ENCODE measurements at regions not wholly inside any gene's neighbourhood (a gene's known extent, or its start where the extent isn't known, plus 50 kb on each side); places are given as distances from the start of the nearest gene placed in this dataset.

DNA sequence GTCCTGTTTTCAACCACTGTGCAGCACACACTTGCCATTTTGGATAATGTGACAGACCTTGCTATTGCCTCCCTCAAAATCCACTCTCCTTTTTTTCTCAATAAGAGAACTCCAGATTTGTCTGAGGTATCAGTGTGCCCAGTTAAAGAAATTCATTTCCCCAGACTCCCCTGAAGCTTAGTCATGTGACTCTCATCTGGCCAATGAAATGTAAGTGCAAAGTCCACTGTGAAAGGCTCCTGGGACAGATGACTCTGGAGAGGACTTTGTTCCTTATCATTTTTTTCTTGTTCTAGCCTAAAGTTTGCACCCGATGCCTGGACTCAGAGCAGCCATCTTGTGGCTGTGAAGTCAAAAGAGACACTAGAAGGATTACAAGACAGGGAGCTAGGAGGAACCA is 268.6 kb upstream of the LRTM1 start:
- intact Hi-C loops (cut with DNase I), result no loop called here
- DNase-seq (no peak), ATAC-seq (no peak)

DNA sequence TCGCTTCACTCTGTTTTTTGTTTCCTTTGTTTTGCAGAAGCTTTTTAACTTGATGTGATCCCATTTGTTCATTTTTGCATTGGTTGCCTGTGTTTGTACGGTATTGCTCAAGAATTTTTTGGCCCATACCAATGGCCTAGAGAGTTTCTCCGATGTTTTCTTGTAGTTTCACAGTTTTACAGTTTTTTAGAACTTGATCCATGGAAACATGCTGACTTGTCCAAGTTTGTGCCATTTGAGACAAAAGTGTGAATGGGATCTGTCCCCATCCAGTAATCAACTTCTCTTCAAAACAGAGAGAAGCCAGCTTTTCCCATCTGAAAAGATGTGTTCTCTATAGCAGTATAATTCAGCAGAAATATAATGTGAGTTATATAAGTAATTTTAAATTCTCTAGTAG is 266.5 kb upstream of the LRTM1 start:
- DNase-seq (no peak), ATAC-seq (no peak)
- intact Hi-C loops (cut with DNase I), result no loop called here

DNA sequence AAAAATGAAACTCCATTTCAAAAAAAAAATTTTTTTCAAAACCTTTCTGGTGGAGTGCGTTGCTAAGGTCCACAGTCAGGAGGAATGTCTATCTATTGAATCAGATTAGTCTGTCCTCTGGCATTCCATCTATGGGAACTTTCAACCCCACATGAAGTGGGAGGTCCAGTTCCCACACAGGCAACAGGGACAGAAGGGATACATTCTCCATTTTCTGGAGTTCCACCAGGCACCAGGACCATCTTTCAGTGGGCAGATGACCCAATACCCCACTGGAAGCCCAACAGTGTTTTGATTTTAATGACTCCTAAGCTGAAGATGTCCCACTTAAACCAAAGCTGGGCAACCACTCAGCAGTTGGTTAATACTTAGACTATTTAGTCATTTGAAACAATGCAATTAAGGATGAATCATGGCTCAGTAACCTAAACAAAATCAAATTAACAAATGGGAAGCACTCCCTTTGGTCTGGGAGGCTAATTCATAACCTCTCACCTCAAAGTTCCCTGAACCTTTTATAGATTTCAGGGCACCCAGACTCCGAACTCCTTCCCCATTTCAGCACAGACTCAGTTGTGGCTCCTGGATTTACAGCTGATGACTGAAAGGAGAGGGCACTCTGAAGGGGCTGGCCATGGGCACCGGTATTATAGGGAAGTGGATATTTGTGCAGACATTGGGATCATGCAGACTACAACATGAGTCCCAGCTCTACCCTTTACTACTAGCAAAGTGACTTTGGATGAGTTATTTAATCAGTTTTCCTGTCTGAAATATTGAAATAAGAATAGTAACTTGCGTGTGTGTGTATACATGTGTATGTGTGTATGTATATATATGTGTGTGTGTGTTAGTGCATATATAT is 264.3 kb upstream of the LRTM1 start:
- intact Hi-C loops (cut with DNase I), result no loop called here
- ATAC-seq, result no peak
- no peak for DNase-seq

DNA sequence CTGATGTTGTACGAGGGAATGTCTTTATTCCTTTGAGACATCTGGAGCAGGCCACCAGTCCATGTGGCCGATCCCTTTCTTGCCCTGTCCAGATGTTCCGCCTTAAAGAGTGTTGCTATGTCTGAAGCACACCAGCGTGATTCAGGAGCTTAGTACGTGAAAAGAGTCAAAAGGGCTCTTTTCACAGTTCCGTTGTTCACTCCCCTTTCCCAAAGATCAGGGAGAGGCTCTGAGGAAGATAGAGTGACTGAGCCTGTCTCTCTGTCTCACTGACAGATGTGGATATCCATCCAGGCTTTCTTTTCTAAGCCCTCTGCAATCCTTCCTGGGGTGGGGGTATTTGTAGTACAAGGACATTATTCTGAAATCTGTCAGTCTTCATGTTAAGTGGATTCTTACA is 262.5 kb upstream of the LRTM1 start:
- ATAC-seq (no peak), DNase-seq (no peak)
- intact Hi-C loops (cut with DNase I), result no loop called here

GRCh38 chr3:55189359-55189801 is 261.5 kb upstream of the LRTM1 start:
- DNase-seq, result no peak
- peak in 1 of 2 donors; percentile 21 for ATAC-seq
- intact Hi-C loops (cut with DNase I), result loop anchor here in 1 of 2 donors (10.0 kb wide), 1 partner anchor 335 kb away; no protein-coding TSS in a partner anchor

GRCh38 chr3:55185380-55185779 is 257.5 kb upstream of the LRTM1 start:
- intact Hi-C loops (cut with DNase I), result loop anchor here in 1 of 2 donors (10.0 kb wide), 1 partner anchor 331 kb away; no protein-coding TSS in a partner anchor
- ATAC-seq (no peak), DNase-seq (no peak)

GRCh38 chr3:55183201-55183600 is 255.3 kb upstream of the LRTM1 start:
- intact Hi-C loops (cut with DNase I), result loop anchor here in 1 of 2 donors (10.0 kb wide), 1 partner anchor 328 kb away; no protein-coding TSS in a partner anchor
- ATAC-seq, result no peak

GRCh38 chr3:55180936-55181535 is 253.2 kb upstream of the LRTM1 start:
- DNase-seq (peak; percentile 29), ATAC-seq (no peak)
- intact Hi-C loops (cut with DNase I), result loop anchor here in 1 of 2 donors (10.0 kb wide), 1 partner anchor 326 kb away; no protein-coding TSS in a partner anchor

More at GRCh38 chr3:55183201-55183600, 255.3 kb upstream of the LRTM1 start:
- no peak for DNase-seq

- intact Hi-C loops (cut with DNase I), result loop anchor here in 1 of 2 donors (10.0 kb wide), 1 partner anchor 325 kb away; no protein-coding TSS in a partner anchor
- no peak for DNase-seq
- ATAC-seq, result no peak
Measured at GRCh38 chr3:55180161-55180560, 252.3 kb upstream of the LRTM1 start.

DNA sequence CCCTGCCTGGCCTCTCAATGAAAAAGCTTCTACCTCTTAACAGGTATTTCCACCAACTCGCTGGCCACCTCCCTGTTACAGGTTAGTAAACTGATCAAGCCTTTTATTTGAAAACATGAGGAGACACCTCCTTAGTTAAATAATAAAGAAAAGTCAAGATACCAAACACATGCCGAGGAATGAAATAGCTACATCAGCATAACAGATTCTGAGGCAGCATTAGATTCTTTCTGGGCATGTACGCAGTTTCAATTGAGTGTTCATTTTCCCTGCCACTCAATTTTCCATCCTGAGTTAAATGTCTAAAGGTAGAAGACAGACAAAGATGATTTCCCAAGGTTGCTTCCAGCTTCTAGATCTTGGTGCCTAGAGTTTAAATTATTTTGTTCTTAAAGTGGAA is 250.5 kb upstream of the LRTM1 start:
- ATAC-seq, result no peak
- intact Hi-C loops (cut with DNase I), result loop anchor here in 1 of 2 donors (10.0 kb wide), 1 partner anchor 304 kb away; no protein-coding TSS in a partner anchor
- no peak for DNase-seq

GRCh38 chr3:55177749-55178148 is 249.9 kb upstream of the LRTM1 start:
- DNase-seq (no peak), ATAC-seq (no peak)
- intact Hi-C loops (cut with DNase I), result loop anchor here in 1 of 2 donors (10.0 kb wide), 1 partner anchor 303 kb away; no protein-coding TSS in a partner anchor

GRCh38 chr3:55175423-55175822 is 247.6 kb upstream of the LRTM1 start:
- intact Hi-C loops (cut with DNase I), result loop anchor here in 1 of 2 donors (10.0 kb wide), 1 partner anchor 301 kb away; no protein-coding TSS in a partner anchor
- DNase-seq, result no peak
- no peak for ATAC-seq

DNA sequence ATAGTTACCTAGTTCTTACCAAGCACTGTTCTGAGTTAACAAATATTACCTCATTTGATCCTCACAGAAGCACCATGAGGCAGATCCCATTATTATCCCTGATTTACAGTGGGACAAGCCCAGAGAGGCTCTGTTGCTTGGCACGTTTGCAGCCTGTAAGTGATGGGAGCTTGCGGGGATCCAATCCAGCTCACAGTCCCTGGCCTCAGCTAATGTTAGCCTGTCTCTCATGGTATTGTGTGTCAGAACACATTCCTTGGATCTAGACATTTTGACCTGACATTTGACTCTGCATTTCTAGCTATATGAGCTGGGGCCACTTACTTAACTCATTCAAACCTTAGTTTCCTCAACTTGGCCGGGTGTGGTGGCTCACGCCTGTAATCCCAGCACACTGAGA is 246.9 kb upstream of the LRTM1 start:
- ATAC-seq (no peak), DNase-seq (no peak)
- intact Hi-C loops (cut with DNase I), result loop anchor here in 1 of 2 donors (10.0 kb wide), 1 partner anchor 300 kb away; no protein-coding TSS in a partner anchor

GRCh38 chr3:55173504-55173903 is 245.6 kb upstream of the LRTM1 start:
- intact Hi-C loops (cut with DNase I), result loop anchor here in 1 of 2 donors (10.0 kb wide), 1 partner anchor 299 kb away; no protein-coding TSS in a partner anchor
- ATAC-seq (no peak), DNase-seq (no peak)

DNA sequence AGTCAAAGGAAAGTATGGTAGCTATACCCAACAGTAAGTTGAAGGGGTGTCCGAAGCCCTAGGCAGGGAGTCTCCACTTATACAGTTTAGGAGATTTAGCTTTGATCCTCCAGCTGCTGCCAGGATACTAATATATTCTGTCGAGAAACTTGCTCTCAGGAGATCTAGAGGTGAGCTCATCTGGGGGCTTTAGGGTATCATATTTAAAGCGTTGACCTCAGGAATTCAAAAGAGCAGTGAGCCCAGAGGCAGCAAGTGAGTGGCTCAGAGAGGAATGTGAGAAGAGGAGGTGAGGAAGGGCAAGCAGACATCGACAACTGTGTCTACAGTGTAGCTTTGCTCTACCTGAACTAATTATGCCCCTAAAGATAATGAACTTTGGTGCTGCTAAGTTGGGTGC is 245.1 kb upstream of the LRTM1 start:
- intact Hi-C loops (cut with DNase I), result loop anchor here in 1 of 2 donors (10.0 kb wide), 1 partner anchor 298 kb away; no protein-coding TSS in a partner anchor
- DNase-seq (no peak), ATAC-seq (no peak)

DNA sequence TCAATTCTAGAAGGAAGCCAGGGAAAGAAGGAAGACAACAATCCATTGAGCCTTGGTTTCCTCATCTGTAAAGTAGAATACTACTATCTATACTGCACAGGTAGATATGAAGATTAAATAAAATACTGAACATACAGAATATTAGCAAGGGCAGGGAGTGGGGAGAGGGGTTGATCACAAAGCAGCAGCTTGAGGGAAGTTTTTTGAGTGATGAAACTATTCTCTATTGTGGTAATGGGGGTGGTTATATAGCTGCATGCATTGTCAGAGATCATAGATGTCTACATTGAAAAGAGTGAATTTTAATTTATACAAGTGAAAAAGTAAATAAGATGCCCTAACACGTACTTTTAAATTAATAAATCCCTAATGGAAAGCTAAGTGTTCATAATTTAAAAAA is 242.6 kb upstream of the LRTM1 start:
- ATAC-seq (no peak), DNase-seq (no peak)
- intact Hi-C loops (cut with DNase I), result loop anchor here in 1 of 2 donors (10.0 kb wide), 1 partner anchor 296 kb away; no protein-coding TSS in a partner anchor

DNA sequence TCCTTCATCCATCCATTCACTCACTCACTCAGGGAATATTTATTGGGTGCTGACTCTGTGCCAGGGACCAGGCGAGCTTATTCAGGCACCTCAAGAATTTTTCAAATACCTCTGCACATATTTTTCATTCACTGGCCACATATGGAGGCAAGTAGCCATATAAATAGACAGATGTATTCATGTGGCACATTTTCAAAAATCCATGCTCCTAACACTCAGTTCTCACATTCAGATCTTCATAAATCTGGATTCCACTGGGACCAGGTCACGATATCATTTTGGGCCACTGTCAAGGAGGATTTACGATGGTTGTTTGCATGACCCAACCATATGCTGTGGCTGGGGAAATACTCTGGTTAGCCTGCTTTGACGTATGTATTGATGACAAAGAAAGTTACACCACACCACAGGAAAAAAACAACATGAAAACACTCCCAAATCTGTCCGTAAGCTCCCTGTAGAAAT is 241.8 kb upstream of the LRTM1 start:
- DNase-seq (no peak), ATAC-seq (no peak)
- intact Hi-C loops (cut with DNase I), result loop anchor here in 1 of 2 donors (10.0 kb wide), 1 partner anchor 295 kb away; no protein-coding TSS in a partner anchor

DNA sequence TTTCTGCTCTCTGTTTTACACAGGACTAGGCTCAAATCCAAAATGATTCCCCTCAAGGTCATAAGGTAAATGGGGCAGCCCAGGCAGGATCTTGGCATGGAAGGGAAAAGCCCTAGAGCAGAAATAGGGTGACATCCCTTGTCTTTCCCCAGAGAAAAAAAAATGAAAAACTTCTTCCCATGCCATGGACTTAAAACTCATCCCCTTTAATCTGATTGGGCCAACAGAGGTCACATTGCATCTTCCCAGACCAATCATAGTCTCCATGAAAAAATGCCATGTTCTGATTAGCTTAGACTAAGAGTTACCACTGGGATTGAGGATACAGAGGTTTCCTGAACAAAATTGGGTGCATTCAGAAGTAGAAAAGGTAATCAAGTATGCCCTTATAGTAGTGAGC is 241.3 kb upstream of the LRTM1 start:
- intact Hi-C loops (cut with DNase I), result no loop called here
- DNase-seq (no peak), ATAC-seq (no peak)

DNA sequence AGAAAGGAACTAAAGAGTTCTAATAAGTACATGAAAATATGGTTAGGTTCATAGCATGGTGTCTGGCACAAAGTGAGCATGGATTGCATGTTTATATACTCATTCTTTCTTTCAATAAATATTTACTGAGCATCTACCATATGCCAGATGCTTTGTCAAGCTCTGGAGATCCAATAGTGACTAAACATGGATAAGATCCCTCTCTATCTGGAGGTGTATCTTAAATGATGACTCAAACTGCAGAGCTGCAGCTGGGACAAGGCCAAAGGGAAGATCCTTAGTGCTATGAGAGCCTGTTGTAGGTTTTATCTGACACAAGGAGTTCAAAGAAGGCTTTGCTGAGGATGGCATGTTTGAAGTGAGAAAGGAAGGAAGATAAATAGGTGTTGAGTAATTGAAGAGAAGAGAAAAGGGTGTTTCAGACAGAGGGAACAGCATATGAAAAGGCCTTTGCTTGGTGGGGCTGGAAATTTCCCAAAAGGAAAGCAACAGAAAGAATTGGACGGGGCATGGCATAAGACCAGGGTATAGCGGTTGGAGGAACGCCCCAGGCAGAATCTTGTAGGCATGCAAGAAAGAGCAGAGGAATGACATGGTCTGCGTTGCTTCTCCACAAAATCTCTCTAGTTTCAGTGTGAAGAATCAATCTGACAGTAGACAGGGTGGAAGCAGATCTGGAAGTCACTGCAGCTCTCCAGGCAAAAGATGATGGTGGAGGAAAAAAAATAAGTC is 239.9 kb upstream of the LRTM1 start:
- DNase-seq (no peak), ATAC-seq (no peak)
- intact Hi-C loops (cut with DNase I), result no loop called here

Measured in left cardiac atrium (tissue), 4 donors.